Astrocyte of the spinal cord (primary cell): ENCODE measurements at regions not wholly inside any gene's neighbourhood (a gene's known extent, or its start where the extent isn't known, plus 50 kb on each side); places are given as distances from the start of the nearest gene placed in this dataset.
"Not testable (repeated sequence)": the region's sequence is repeated elsewhere in the genome, so short reads cannot be mapped to it uniquely, and the experiment has no call there.

ENCODE experiments used
- DNase-seq: peaks from one replicate; pipeline ENCODE4 v3.0.0; 2011; ENCODE audit warnings: low read depth, low spot score
- H3K4me3 ChIP-seq: 2 replicates; pipeline ENCODE4 v1.5.1; 2011; ENCODE audit warnings: low read depth, mild to moderate bottlenecking, low read length, moderate library complexity
- in situ Hi-C: cut with HindIII; loops from 2 replicates; pipeline ENCODE4 v1.10.0; 2017; ENCODE audit warnings: low sequenced_read_pairs
- TF ChIP-seq, protein P1 (sequence below): IDR thresholded peaks from 2 replicates; pipeline ENCODE4 v1.5.1; 2012; ENCODE audit warnings: low read depth, mild to moderate bottlenecking, low read length, inconsistent platforms

DNA sequence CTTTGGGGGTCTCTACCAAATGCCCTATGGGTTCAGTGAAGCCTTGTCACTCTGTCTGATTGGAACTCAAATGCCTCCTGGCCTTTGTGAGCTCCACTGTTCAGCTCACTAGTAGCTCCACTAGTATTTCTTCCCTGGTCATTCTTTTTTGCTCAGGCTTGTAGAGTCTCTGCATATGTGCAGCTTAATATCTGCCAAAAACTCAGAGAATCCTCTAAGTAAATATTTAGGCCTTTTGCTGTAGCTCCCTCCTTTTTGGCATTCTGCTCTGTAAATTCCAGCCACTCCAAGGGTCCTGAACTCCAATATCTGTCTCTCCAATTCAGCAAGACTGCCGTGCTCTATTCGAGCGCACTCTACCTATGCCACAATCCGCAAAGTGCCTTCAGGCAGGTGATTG is 146.5 kb downstream of the MAIP1 start:
- H3K4me3 ChIP-seq, result no peak overlapping the region
- in situ Hi-C loops, result no loop called here
- DNase-seq, result no peak
- TF ChIP-seq, protein P1, sequence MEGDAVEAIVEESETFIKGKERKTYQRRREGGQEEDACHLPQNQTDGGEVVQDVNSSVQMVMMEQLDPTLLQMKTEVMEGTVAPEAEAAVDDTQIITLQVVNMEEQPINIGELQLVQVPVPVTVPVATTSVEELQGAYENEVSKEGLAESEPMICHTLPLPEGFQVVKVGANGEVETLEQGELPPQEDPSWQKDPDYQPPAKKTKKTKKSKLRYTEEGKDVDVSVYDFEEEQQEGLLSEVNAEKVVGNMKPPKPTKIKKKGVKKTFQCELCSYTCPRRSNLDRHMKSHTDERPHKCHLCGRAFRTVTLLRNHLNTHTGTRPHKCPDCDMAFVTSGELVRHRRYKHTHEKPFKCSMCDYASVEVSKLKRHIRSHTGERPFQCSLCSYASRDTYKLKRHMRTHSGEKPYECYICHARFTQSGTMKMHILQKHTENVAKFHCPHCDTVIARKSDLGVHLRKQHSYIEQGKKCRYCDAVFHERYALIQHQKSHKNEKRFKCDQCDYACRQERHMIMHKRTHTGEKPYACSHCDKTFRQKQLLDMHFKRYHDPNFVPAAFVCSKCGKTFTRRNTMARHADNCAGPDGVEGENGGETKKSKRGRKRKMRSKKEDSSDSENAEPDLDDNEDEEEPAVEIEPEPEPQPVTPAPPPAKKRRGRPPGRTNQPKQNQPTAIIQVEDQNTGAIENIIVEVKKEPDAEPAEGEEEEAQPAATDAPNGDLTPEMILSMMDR, result no peak

DNA sequence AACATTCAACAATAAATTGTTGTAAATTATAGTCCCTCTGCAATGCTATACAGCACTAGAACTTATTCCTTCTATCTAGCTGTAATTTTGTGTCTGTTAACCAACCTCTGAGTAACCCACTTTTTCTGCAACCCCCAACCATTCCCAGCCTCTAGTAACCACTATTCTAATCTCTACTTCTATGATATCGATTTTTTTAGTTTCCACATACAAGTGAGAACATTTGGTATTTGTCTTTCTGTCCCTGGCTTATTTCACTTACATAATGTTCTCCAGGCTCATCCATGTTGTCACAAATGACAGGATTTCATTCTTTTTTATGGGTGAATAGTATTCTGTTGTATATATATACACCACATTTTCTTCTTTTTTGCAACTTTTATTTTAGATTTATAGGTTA is 147.6 kb downstream of the MAIP1 start:
- TF ChIP-seq, protein P1, result no peak
- no peak for DNase-seq
- H3K4me3 ChIP-seq, result no peak overlapping the region
- in situ Hi-C loops, result no loop called here

DNA sequence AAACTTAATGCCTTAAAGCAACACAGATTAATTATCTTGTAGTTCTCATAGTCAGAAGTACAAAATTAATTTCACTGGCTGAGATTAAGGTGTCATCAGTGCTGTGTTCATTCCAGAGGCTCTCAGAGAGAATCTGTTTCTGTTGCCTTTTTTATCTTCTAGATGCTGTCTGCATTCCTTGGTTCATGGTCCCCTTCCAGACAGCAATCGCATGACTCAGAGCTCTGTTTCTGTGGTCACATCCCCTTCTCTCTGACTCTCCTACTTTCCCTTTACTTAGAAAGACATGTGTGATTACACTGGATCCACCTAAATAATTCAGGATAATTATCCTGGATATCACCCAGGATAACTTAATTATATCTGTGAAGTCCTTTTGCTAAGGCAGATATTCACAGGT is 148.6 kb downstream of the MAIP1 start:
- TF ChIP-seq, protein P1, result no peak
- in situ Hi-C loops, result no loop called here
- no peak overlapping the region for H3K4me3 ChIP-seq
- DNase-seq, result peak; percentile 54

DNA sequence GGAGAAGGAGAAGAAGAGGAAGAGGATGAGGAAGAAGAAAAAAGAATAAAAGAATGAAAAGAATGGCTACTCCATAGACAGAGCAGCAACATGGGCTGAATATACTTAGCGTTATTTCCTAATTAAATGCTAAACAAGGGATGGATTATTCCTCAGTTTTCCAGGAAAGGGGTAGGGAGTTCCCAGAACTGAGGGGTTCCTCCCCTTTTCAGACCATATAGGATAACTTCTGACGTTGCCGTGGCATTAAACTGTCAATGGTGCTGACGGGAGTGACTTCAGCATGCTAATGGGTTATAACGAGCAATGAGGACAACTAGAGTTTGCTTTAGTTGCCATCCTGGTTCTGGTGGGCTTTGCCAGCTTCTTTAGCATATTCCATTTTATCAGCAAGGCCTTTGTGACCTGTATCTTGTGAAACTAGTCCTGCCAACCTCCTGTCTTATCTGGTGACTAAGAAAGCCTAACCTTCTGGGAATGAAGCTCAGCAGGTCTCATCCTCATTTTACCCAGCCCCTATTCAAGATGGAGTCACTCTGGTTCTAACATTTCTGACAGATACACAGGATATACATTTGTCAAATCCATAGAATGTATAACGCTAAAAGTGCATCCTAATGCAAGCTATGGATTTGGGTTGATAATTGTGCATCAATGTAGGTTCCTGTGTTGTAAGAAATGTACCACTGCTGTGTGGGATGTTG is 152.3 kb downstream of the MAIP1 start:
- H3K4me3 ChIP-seq, result no peak overlapping the region
- no peak for DNase-seq
- TF ChIP-seq, protein P1, result no peak
- in situ Hi-C loops, result no loop called here

DNA sequence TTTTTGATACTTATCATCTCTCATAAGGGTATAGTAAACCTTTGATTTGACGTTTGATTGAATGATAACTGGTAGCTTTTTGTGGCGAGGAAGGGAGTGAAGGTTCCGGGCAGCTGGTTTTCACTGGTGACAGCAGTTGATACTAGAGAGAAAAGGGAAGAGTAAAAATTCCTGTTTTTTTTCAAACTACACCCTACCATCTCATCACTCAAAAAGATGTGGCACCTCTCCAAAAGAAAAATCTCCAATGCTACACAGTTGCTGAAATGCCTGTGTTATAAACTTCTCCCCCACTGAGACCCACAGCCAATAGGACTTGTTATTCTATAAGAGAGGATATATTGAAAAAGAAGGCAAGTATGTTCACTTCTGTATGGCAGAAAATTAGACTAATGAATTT is 154.0 kb downstream of the MAIP1 start:
- TF ChIP-seq, protein P1, result no peak
- in situ Hi-C loops, result no loop called here
- DNase-seq, result no peak
- H3K4me3 ChIP-seq, result no peak overlapping the region

DNA sequence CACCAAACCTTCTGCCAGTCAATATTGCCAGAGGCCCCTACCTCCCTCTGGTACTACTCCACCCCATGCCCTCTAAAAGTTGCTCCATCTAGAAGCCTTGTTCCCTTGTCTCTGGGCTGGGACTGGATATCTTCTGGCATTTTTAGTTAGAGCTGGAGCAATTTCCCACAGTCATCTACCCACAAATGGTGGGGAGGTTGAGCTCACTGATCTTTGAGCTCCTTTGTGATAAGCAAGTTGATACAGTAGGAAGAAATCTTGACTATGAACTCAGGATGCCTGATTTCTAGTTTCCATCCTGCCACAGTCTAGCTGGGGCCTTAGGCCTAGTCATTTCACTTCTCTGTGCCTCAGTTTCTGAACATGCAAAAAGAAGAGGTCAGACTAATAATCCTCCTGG is 155.0 kb downstream of the MAIP1 start:
- DNase-seq, result no peak

DNA sequence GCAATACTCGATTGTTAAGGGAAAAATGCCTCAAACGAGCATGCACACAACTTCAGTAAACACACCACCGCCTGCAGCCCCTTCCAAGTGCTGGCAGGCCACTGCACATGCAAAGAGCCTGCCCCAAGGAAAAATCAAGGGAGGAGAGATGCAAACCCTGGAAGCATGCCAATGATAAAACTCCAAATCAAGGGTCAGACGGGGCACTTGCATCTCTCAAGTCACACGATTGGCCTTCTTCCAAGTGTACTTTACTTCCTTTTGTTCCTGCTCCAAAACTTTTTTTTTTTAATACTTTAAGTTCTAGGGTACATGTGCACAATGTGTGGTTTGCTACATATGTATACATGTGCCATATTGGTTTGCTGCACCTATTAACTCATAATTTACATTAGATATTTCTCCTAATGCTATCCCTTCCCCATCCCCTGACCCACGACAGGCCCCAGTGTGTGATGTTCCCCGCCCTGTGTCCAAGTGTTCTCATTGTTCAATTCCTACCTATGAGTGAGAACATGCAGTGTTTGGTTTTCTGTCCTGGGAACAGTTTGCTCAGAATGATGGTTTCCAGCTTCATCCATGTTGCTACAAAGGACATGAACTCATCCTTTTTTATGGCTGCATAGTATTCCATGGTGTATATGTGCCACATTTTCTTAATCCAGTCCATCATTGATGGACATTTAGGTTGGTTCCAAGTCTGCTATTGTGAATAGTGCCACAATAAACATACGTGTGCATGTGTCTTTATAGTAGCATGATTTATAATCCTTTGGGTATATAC is 157.8 kb downstream of the MAIP1 start:
- DNase-seq, in situ Hi-C loops: not testable (repeated sequence)

More for the DNA sequence above, 155.0 kb downstream of the MAIP1 start:
- TF ChIP-seq, protein P1, result no peak
- in situ Hi-C loops, result no loop called here
- no peak overlapping the region for H3K4me3 ChIP-seq

More for the DNA sequence above, 157.8 kb downstream of the MAIP1 start:
- not testable (repeated sequence) for H3K4me3 ChIP-seq
